GM18507 (cell line): ENCODE measurements at regions not wholly inside any gene's neighbourhood (a gene's known extent, or its start where the extent isn't known, plus 50 kb on each side); places are given as distances from the start of the nearest gene placed in this dataset.
"Not testable (repeated sequence)": the region's sequence is repeated elsewhere in the genome, so short reads cannot be mapped to it uniquely, and the experiment has no call there.

Experiments
- DNase-seq: peaks from one replicate; pipeline ENCODE4 v3.0.0; 2011; ENCODE audit warnings: low read depth; ENCODE audit not compliant: insufficient read length; ENCODE audit errors: extremely low spot score
- FAIRE-seq: peaks from 2 replicates; lab custom pipeline; 2011; peaks lifted over from hg19 to GRCh38; lab: Jason Lieb, UNC

DNA sequence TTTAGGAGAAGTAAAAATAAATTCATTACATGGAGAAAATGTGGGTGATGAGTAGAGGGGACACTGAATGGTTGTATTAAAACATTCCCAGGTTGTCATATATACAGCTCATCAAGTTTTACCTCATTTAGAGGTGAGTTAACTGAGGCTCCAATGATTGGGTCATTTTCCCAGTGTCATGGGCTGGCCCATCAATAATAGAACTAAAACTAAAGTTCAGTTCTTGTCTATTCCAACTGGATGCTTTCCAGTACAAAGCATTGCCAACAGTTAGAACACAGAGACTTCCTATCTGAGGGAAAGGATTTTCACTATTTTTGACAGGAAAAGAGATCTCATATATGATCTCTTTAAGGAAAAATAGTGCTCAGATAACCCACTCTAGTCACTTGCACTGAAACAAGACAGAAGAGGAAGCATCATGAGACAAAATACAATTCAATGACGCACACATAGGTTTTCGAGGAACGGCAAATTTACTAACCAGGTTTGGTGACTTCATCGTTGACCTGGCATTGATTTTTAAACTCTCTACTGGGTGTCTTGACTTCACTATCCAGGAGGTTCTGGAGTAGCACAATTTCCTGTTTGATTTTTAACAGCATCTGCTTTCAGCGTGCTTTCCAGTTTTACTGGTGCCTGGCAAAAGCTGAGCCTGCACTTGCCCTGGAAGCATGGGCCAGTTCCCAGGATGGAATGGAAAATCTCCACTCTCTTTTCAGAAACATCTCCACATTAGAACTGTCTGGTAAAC is 195.5 kb upstream of the FBXL4 start:
- FAIRE-seq (no peak), DNase-seq (no peak)

DNA sequence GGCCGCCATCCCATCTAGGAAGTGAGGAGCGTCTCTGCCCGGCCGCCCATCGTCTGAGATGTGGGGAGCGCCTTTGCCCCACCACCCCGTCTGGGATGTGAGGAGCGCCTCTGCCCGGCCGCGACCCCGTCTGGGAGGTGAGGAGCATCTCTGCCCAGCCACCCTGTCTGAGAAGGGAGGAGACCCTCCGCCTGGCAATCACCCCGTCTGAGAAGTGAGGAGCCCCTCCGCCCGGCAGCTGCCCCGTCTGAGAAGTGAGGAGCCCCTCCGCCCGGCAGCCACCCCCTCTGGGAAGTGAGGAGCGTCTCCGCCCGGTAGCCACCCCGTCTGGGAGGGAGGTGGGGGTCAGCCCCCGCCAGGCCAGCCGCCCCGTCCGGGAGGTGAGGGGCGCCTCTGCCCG is 194.2 kb upstream of the FBXL4 start:
- not testable (repeated sequence) for FAIRE-seq, DNase-seq

DNA sequence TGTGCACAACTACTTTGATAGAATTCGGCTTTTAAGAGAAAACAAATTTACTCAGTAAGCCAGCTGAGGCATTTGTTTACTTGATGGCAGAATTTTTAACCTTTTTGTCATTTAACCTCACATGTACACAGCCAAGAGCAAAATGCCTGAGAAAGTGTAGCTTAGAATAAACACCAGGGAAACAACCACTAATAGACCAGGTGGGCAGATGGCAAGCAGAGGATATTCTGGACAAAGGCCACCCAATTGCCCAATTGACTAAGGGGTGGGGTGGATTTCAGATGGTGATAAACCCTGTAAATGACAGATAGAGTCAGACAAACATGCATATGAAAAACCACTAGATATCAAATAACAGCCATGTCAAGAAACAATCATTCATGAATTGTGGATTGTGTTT is 190.7 kb upstream of the FBXL4 start:
- DNase-seq (no peak), FAIRE-seq (no peak)

DNA sequence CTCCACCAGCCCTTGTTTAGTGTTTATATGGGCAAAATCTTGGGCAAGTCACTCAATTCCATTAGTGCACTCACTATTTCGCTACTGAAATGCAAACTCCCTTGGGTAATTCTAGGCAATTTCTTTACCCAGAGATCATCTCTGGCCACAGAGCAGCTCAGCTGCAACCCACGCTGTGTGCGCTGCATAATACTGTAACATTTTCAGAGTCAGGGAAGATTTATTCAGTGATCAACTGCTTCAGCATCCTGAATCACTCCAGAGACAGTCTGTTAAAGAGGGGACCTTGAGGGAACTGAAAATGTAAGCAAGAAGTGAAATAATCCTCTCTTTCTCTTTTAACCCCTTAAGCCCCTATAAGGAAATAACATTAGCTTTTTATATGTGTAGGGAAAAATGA is 189.6 kb upstream of the FBXL4 start:
- DNase-seq = no peak
- no peak for FAIRE-seq

DNA sequence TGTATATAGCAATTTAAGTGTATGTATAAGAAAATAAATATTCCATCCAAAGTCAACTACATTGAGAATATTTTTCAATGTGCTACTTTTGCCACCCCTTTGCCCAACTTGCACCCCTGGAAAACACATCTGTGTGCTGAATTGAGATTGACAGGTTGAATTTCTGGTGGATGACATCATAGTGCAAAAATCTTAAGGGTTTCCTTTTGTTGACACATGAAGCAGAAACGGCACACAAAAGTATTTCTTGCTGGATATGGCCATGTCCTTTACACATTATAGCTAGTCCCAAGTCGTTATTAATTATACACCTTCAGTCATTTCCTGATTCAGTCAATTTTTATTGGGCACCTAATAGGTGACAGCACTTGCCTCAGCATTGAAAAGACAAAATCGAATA is 188.7 kb upstream of the FBXL4 start:
- no peak for FAIRE-seq
- no peak for DNase-seq

DNA sequence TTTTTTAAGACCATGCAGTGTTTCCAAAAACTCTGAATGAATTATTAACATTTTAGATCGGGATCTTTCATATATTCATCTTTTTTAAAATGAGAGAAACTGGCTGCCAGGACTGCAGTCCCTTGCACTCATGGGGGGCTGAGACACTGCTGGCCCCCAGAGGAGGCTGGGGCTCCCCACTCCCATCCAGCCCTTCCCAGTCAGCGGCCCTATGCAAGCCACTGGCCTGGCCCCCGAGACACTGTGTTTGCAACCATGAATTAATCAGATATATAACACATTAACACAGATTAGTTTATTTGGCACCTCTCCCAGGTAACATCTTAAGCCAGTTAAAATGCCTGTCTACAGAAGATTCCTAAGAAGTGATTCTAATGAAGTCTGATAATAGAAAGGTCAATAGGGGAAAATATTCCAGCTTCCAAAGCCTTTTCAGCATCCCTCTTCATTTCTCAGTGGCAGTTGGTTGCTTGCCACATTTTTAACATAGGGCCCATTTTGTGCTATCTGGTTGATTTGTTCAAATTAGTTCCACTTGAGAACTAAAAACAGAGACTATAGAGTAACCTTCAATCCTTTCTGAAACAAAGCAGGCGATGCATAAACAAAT is 184.4 kb upstream of the FBXL4 start:
- DNase-seq = no peak
- no peak for FAIRE-seq

DNA sequence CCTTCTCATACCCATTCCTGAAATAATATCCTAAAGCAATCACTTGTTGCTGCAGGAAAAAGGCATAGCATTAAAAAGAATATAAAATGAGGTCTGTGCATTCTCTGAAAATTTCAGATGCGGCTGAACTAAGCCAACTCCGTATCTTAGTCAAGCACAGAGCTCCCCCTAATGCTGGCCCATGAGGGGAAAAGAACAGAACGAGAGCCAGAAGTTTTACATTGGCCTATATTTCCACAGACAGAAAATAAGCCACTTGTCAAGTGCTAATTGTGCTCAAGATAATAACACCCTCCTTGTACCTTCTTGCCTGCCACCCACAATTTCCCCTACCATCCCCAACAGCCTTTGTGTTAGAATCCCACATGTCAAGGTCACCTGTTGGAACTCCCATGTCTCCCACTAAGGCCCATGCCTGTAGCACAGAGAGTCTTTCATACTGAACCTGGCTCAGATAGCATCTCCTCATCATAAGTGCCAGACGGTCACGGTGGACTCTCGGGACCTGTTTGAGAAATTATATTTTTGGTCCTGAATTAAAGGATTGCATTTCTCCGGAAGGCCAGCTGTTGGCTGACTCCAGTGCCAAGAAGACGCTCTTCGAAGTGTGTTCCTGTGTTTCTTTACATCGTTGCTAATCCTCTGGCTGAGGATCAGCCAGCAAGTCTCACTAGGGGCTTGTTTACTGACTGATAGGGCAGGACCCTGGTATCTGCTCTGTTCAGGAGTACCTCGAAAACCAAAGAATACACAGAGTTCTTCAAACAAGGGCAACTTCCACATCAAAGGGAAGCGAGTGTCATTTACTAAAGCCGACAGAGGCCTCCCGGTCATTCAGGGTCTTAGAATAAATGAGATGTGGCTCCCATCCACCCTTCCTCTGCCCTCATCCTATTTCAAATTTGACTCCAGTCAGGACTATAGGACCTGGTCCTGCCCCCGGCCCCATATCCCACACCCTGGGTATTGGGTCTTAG is 183.4 kb upstream of the FBXL4 start:
- no peak for FAIRE-seq
- DNase-seq = no peak

DNA sequence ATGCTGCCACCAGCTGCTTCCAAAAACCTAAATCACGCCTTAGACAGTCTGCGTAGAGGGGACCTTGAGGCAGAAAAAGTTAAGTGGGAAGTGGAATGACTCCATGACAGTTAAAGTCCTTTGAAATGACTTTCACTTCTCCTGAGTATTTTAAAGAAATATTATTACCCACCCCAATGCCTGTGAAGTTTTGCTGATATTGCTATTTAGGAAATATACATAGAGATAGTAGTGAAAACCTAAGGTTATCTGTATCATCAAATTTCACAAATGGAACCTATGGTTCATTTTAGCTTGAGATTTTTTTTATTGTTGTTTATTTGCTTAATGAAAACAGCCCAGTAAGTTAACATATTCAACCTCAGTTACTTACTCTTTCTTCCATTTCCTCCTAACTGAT is 182.1 kb upstream of the FBXL4 start:
- FAIRE-seq = no peak
- no peak for DNase-seq

DNA sequence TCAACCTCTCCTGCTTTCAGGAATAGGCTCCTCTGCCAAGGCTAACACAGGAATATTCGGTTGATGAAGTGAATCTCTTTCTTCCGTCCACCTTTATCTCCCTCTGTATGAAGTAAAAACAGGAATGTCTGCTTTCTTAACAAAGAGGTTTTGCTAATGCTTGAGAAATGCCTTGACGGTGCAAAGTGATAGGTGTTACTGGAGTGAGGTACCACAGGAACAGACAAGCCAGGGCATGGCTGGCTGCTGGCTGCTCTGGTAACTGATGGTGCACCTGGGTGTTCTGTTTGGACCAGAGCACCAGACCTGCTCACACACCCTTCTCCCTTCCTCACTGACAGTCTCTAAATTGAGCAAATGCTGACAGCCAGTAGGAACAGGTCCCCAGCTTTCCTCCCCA is 174.0 kb upstream of the FBXL4 start:
- DNase-seq = no peak
- no peak for FAIRE-seq

DNA sequence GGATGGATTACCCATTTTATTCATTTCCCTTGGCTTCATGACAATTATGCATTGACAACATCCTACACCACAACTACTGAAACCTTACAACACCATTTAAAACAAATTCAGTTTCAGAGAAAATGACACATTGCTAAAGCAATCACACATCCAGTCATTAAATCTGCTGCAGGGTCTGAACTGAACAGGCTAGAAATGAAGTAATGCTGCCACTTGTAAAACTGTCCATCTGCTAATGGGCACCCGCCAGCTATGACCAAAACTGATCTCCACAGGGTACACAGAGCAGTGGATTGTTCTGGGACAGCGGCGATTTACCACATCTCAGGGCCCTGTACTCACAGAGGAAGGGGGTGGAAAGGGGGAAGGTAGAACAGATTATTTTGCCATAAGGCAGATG is 172.9 kb upstream of the FBXL4 start:
- no peak for DNase-seq
- no peak for FAIRE-seq

DNA sequence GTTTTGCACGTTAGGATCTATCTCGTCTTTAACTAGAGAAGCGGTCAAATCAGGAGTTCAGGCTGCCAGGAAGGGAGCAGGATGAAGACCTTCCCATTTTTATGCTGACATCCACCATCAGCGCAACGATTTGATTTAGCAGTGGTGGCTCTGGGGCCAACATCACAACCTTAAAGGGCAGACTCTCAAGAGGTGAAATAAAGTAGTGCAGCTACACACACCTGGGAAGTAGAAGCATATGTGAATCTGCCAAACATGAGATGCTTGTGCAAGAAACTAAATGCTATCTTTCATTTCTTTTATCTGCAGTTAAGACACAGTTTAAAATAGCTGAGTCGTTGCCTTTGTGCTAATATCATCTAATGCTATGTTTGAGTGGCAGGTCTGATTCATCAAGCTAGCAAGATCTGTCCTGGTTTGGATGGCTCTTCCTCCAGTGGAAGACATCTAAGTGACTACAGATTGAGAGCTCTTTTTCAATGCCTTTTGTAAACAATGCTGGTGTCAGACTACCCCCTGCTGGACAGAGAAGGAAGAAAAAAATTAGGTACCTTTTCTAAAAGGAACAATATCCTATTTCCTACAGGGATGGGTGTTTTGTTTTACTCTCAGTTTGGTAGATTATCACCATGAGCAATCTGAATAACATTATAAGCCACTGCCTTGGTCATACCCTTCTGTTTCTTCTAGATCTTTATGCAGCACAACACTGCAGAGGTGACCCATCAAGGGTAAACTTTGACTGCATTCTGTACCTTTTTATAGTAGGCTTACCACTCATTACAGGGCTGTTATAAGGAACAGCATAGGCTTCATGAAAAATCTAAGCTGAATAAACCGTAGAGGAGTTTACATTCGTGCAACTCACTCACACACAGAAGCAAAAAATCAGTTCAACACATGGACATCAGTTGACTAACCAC is 171.6 kb upstream of the FBXL4 start:
- FAIRE-seq (peak; percentile 80), DNase-seq (no peak)

DNA sequence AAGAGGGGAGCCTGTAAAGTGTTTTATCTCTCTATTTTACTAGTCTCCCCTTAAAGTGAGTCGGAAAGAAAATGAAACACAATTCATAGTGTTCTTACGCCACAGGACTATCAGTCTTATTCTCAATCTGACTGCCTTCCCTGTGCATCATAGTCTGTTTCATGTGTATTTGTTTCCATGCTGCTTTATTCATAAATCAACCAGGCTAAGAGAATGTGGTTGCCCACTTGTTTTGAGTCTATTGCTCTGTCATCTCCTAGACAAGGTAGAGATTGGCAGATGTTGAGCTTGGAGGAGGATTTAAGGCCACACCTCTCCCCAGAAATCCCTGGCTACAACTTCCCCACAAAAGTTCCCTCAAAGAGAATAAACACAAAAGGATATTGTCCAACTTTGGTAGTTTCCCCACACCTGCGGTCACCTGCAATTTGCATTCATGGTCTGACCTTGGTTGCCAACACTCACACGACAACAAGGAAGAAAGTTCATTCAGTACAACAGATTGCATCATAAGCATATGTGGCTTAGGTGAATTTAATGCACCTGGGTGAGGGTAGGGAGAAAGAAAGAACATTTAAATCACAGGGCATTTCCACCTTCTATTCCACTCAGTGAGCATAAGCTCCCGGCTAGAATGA is 167.1 kb upstream of the FBXL4 start:
- DNase-seq = no peak
- FAIRE-seq = no peak

DNA sequence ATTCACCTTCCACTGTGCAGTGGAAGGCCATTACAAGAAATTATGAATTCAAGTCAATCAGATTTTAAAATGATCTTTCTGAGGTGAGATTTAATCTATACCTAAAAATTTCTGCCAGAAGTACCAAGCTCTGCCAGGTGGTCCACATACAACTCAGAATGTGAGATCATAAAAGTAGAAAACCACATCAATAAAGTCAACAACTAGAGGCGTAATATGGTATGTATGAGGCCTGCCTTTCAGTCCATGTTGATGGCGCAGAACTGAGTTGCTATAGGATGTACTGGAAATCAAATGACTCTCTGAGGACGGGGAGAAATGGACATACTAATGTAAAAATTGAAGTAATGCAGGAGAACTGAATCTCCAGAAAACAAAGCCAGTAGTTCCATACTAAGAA is 163.8 kb upstream of the FBXL4 start:
- no peak for DNase-seq
- no peak for FAIRE-seq

DNA sequence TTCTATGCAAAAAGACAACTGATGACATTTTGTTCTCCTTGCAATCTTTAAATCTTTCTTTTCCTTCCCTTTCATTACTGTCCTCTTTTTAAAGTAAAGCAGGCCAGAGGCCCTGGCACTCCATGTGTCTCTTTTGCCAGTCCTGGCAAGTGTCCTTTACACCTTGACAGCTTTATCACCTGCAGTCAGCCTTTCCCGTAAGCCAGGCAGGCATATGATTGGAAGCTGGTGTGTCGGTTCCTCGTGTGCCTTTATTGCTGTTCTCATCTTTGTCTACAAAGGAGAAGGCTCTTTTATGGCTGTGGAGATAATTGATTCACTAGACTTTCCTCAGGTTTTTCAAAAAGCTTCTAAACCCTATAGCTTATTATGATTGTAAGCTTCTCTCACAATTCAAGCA is 162.3 kb upstream of the FBXL4 start:
- FAIRE-seq (no peak), DNase-seq (no peak)

DNA sequence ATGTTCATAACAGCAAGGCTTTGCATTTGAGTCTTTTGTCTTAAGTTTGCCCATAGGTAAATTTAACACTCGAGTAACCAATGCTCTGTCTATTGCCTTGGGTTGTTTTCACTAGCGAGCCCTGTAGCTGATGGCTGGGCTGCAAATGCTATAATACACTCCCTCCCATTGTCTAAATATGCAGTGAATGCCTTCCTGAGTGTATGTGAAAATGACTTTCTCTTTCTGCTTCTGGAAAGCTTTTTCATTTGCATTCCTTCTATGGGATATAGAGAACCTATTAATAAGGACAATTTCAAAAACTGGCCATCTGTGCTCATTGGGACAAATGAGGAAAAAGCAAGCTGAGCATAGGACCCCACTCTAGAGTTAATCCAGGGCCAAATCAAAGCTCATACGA is 156.5 kb upstream of the FBXL4 start:
- FAIRE-seq (no peak), DNase-seq (no peak)

DNA sequence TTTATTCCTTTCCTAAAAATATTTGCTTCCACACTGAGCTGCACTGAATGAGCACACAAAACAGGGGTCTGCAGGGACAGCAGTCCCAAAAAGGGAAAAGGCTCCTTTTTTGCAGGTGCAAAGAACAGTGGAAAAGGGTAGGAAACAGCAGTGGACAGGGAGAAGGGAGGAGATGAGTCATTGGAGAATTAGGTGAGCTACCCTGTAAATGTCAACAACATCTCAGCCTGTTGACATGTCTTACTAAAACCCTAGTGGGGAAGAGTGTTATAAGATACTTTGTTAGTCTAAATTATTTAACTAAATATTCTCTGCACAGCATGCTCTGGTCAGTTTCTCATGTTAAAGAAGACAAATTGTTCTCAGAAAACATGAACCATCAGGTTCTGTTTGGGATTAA is 151.5 kb upstream of the FBXL4 start:
- no peak for FAIRE-seq
- no peak for DNase-seq

DNA sequence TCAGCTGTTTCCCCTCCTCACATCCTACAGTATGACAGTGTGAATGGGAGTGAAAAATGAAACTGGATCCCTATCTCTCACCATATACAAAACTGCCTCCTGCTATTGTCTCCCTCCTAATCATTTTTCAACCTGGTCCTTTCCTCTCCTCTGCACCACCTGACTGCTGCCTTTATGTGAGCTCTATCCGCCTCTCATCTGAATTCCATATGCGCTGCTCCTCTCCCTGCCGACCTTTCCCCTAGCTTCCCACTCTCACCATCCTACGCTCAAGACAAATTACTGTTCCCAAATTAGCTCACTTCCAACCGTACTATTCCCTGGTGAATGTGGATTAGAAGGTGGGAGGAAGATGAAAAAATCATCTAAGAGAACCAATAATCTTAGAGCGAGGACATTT is 148.4 kb upstream of the FBXL4 start:
- FAIRE-seq (no peak), DNase-seq (no peak)

DNA sequence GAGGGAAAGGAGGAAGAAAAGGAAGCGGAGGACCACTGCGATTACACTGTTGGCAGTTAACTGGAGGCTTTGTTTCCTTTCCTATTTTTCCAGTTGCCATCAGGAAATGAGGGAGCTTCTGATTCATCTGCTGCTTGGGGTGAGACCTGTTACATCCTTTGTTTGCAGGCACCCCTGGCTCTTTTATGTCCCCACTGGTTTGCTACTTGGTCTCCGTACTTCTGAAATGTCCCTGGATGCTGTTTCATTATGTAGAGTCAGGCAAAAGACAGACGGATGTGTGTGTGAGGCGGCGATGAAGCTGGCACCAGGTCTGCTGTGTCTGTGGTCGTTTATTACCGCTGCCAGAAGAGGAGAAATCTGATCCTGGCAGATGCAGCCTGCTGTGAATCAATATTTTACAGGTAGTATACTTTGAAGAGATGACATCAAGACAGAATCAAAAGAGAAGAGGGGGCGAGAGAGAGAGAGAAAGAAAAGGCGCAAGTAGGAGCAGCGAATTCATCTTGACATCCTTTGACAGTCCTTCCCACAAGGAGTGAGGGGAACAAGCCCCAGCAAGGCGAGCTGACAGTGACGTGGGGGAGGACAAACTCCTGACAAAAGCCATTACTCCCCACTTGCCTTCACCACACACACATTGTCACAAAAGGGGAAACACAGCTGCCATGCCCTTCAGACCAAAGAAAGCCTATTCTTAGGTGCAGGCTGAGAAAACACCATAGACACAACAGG is 145.9 kb upstream of the FBXL4 start:
- no peak for FAIRE-seq
- DNase-seq = no peak
